Mesodermal cell (in vitro differentiated cells): ENCODE measurements at regions not wholly inside any gene's neighbourhood (a gene's known extent, or its start where the extent isn't known, plus 50 kb on each side); places are given as distances from the start of the nearest gene placed in this dataset.

Source experiments
- H3K27ac ChIP-seq: 2 replicates; pipeline ENCODE4 v1.7.0; 2013; ENCODE audit warnings: mild to moderate bottlenecking, low read depth, low read length, moderate library complexity; ENCODE audit not compliant: severe bottlenecking
- H3K36me3 ChIP-seq: 2 replicates; pipeline ENCODE4 v1.7.1; 2013; ENCODE audit warnings: mild to moderate bottlenecking, low read length, moderate library complexity; ENCODE audit not compliant: control insufficient read depth, insufficient read depth
- H3K4me1 ChIP-seq: one replicate; pipeline ENCODE4 v1.7.1; 2013; ENCODE audit warnings: mild to moderate bottlenecking, low read length; ENCODE audit not compliant: insufficient read depth, control insufficient read depth, poor library complexity, severe bottlenecking
- H3K4me3 ChIP-seq: 2 replicates; pipeline ENCODE4 v1.7.0; 2013; ENCODE audit warnings: low read length, control low read depth, mild to moderate bottlenecking; ENCODE audit not compliant: insufficient read depth, poor library complexity, severe bottlenecking; ENCODE audit errors: extremely low read depth
- H3K9me3 ChIP-seq: 2 replicates; pipeline ENCODE4 v1.7.1; 2013; ENCODE audit warnings: mild to moderate bottlenecking, low read length, moderate library complexity; ENCODE audit not compliant: control insufficient read depth
- WGBS, 2 experiments: methylation state at CpG; one replicate each; pipeline ENCODE4 v1.1.5; 2013; ENCODE audit warnings: missing lambda C conversion rate in 2 of 2; ENCODE audit not compliant: insufficient coverage in 2 of 2; 5-methylcytosine and 5-hydroxymethylcytosine counted together

DNA sequence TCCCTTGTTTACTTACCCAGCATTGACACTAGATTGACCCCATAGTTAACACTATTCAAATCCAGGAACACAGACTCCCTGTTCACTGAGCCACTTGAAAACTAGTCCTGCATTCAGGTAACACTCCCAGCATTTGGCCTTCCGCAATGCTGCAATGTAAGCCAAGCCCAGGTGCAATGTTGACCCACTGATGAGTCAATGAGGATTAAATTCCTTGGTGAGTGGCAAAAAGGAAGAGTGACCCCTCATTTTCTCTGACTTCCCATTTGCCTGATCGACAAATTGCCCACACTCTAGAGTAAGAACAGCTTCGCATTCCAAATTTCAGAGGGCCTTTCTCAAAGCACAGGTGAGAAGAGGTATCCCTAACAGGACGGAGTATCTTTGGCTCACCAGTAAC lies 251.9 kb downstream of the FBXO15 start:
- 33 to 50% methylated on average over 2 of the region's 4 CpGs for WGBS, 2 experiments
- Histone ChIP-seq H3K36me3 (no peaks in the 10 kb centered on the region), H3K27ac (no peak overlapping the region), H3K9me3 (no peaks in the 10 kb centered on the region), H3K4me1 (peaks cover 4% of the 10 kb centered on the region), H3K4me3 (no peak overlapping the region)

DNA sequence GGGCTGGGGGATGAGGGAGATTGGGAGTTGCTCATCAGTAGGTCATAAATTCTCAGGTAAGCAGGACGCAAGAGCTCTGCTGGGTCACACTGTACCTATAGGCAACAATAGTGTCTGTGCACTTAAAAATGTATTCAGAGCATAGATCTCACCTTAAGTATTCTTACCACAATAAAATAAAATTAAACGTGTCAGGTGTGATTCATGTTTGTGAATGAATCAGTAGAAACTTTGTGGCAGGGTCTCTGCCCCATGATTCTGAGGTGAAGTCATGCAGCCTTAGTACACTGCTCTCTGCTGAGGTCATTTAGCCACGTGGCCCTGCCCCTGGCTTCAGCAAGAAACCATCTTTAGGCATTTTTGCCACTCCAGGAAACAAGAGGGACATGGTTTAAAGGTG lies 253.8 kb downstream of the FBXO15 start:
- 88% methylated on average over 3 of the region's 3 CpGs; no CpG with 5 or more reads in 1 of the 2 experiments for WGBS, 2 experiments
- H3K36me3 ChIP-seq, result no peaks in the 10 kb centered on the region
- H3K4me3 ChIP-seq, result no peak overlapping the region
- no peaks in the 10 kb centered on the region for H3K9me3 ChIP-seq
- no peak overlapping the region for H3K27ac ChIP-seq
- H3K4me1 ChIP-seq, result peaks cover 4% of the 10 kb centered on the region

DNA sequence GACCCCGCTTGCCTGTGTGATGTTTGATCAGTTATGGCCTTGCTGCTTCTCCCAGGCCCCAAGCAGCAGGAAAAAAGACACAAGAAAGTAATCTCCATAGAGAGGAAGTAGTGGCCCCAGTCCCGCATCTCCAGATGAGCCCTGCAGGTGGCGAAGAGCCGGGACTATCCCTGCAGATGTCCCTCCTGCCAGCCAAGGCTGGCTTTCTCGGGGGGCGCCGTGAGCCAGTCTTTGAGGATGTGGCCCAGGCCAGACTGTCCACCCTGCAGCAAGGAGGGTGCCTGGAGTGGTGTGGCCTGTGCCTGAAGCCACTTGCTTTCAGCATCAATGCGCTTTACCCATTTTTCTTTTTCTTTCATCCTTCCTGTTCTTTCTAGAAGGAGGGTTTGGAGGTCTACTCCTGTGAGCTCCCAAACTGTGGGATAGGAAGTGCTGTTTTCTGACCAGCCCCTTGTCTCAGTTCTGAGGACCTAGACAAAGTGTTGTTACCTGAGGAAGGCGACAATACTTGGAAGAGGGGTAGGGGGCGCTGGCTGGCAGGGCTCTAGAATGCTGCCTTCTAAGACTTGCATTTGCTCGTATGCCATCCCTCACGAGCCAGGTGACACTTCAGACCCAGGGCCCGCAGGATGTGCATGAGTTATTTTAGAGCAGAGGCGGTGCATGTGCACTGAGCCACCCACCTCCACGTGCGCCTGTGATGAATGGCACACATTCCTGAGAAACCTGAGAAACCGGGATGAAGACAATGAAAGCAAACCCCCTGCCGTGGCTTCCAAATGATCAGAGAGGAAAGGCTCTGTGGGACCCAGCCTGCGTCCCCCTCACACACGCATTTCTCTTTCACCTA lies 255.8 kb downstream of the FBXO15 start:
- WGBS, 2 experiments, result 48 to 53% methylated on average over 15 to 16 of the region's 20 CpGs
- no peak overlapping the region for H3K27ac ChIP-seq
- peaks cover 4% of the 10 kb centered on the region for H3K4me1 ChIP-seq
- no peaks in the 10 kb centered on the region for H3K9me3 ChIP-seq
- H3K4me3 ChIP-seq, result no peak overlapping the region
- H3K36me3 ChIP-seq, result no peaks in the 10 kb centered on the region

DNA sequence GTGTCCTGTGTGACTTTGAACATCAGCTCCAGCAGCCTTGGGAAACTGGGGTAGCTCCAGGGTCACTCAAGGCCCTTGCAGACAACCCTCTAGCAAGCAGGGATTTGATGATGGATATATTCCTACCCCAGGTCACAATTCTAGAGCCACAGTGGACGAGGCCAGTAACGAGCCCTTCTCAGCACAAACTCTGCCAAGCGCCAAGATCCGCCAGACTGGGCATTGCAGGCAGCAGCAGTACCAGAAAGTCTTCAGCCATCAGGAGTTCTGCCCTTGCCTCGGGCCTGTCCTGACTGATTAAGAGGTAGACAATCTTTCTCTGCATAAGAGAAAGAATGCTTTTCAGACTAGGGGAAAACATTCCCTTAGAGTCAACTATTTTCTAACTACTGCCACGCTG lies 259.1 kb downstream of the FBXO15 start:
- H3K9me3 ChIP-seq, result no peaks in the 10 kb centered on the region
- H3K27ac ChIP-seq, result no peak overlapping the region
- H3K4me3 ChIP-seq, result no peak overlapping the region
- 92 to 100% methylated on average over 2 of the region's 6 CpGs for WGBS, 2 experiments
- peaks cover 4% of the 10 kb centered on the region for H3K4me1 ChIP-seq
- no peaks in the 10 kb centered on the region for H3K36me3 ChIP-seq

DNA sequence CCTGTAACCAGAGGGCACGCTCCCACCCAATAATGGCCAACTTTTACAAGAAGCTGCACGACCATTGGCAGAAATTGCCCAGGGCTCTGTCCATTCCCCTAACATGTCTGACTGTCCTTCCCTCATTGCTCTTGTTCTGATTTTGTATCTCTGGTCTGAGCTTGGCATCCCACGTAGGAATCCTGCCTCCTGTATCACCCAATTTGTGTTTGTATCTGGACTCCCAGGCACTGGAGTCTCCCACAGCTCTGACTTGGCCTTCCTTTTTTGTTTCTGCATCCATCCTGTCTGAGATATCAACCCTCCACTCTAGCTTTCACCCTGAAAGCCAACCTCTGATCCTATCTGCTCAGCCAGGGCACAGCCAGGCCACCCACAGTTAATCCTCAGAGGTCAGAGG lies 259.8 kb downstream of the FBXO15 start:
- H3K4me1 ChIP-seq, result peaks cover 4% of the 10 kb centered on the region
- H3K4me3 ChIP-seq, result no peak overlapping the region
- no peaks in the 10 kb centered on the region for H3K36me3 ChIP-seq
- H3K27ac ChIP-seq, result no peak overlapping the region
- WGBS, 2 experiments, result 95 to 96% methylated on average over 3 of the region's 3 CpGs
- no peaks in the 10 kb centered on the region for H3K9me3 ChIP-seq

DNA sequence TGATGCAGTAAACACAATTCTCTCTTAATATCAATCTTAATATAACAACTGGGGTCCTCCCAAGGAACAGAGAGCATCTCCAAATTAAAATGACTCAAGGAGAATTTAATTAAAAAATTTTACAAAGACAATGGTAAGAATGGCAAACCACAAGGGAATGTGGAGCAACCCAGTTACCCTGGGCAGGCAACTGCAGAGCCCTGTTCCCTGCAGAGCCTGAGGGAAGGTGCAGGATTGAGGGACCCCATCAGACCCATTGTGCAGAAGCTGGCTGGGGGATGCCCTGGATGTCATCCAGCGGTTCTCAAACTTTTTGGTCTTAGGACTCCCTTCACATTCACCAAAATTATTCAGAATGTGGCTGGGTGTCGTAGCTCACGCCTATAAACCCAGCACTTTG lies 262.8 kb downstream of the FBXO15 start:
- H3K36me3 ChIP-seq, result no peaks in the 10 kb centered on the region
- no peak overlapping the region for H3K27ac ChIP-seq
- H3K4me1 ChIP-seq, result peaks cover 10% of the 10 kb centered on the region
- WGBS, 2 experiments, result 100% methylated on average over 2 of the region's 3 CpGs; no CpG with 5 or more reads in 1 of the 2 experiments
- H3K4me3 ChIP-seq, result no peak overlapping the region
- H3K9me3 ChIP-seq, result peaks cover 8% of the 10 kb centered on the region

DNA sequence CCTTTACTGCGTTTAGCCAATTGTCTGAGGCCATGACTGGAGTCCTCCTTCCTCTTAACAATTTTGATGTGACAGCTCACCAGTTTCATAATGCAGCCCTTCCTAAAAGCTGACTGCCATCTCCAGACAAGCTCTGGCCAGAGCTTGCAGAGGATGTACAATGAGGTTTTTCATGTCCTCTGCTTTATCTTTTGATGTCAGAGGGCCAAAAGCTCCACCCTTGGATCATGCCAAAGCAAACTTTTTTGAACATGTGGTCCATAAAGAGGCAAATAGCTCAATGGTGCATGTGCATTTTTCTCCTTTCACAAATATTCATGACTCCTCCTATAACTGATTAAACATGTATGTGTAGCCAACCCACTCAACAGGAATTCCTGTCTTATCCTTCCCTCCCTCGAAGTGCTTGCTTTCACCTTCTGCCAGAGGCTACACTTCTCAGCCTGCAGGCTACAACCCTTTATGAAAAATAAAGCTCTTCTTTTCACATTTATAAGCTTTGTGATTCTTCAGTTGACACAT lies 266.2 kb downstream of the FBXO15 start:
- H3K4me3 ChIP-seq, result no peak overlapping the region
- H3K36me3 ChIP-seq, result no peaks in the 10 kb centered on the region
- 75 to 83% methylated on average over 1 to 2 of the region's 2 CpGs for WGBS, 2 experiments
- H3K27ac ChIP-seq, result no peak overlapping the region
- peaks cover 13% of the 10 kb centered on the region for H3K4me1 ChIP-seq
- H3K9me3 ChIP-seq, result peaks cover 8% of the 10 kb centered on the region

DNA sequence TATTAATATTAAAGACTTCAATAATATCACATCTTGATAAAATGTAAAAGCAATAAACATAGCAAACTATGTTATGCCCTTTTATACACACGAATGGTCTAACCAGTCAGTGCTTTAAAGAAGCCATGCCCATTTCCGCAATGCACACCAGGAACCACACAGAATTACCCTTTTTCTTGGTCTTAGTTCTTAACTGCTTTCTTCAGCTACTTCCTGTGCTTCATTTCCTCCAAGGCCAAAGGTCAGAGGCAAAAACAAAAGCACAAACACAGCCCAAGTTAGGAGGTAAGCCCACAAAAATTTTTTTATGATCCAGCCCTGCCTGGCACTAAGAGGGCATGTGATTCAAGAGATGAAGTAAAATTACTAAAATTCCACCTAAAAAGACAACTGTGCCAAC lies 267.2 kb downstream of the FBXO15 start:
- WGBS, 2 experiments, result 86 to 90% methylated on average over 2 of the region's 2 CpGs
- peaks cover 8% of the 10 kb centered on the region for H3K9me3 ChIP-seq
- no peaks in the 10 kb centered on the region for H3K36me3 ChIP-seq
- H3K27ac ChIP-seq, result peak overlapping the region; percentile 34
- peaks cover 13% of the 10 kb centered on the region for H3K4me1 ChIP-seq
- H3K4me3 ChIP-seq, result no peak overlapping the region

DNA sequence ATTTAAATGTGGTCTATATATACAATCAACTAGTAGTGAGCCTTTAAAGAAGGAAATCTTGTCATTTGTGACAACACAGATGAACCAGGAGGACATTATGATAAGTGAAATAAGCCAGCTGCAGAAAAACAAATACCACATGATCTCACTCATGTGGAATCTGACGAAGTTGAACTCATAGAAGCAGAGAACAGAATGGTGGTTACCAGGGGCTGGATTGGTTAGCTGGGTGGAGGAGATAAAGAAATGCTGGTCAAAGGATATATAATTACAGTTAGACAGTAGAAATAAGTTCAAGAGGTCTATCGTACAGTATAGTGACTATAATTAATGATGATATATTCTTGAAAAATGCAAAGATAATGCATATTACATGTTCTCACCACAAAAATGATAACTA lies 267.9 kb downstream of the FBXO15 start:
- Histone ChIP-seq H3K9me3 (peaks cover 8% of the 10 kb centered on the region), H3K27ac (peak overlapping the region; percentile 72), H3K4me3 (no peak overlapping the region), H3K4me1 (peaks cover 13% of the 10 kb centered on the region), H3K36me3 (no peaks in the 10 kb centered on the region)
- no CpG with 5 or more reads among the region's 2 CpGs for WGBS, 2 experiments

DNA sequence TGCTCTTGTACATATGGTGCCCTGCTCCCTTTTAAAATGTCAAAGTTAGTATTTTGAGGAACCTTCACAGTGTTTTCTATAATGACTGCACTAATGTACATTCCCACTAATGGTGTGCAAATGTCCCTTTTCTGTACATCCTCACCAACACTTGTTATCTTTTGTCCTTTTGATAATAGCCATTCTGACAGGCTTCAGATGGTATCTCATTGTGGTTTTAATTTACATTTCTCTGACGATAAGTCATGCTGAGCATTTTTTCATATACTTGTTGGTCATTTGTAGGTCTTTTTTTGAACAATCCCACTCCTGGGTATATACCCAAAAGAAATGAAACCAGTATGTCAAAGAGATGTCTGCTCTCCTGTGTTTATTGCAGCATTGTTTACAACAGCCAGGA lies 268.3 kb downstream of the FBXO15 start:
- Histone ChIP-seq H3K9me3 (peaks cover 8% of the 10 kb centered on the region), H3K4me1 (peaks cover 13% of the 10 kb centered on the region), H3K27ac (peak overlapping the region; percentile 72), H3K36me3 (no peaks in the 10 kb centered on the region), H3K4me3 (no peak overlapping the region)
- no CpG with 5 or more reads among the region's 1 CpG for WGBS, 2 experiments

DNA sequence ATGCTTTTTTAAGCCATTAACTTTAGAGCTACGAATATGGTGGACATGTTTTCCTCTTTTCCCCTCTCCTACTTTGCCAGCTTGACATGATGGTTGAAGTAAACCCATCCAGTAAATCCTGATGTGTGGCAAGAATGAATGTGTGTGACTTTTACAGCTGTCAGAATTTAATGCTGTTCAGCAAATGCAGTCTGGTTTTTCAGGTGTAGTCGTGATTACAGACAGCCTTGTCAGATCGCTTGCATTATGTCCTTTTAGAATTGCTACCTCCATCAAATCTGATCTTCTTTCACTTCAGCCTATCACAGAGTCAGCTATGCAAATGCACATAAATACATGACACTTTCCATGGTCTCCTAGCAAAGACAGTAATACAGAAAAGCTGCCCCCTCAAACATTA lies 278.5 kb downstream of the FBXO15 start:
- no peak overlapping the region for H3K4me3 ChIP-seq
- no peaks in the 10 kb centered on the region for H3K36me3 ChIP-seq
- H3K9me3 ChIP-seq, result no peaks in the 10 kb centered on the region
- WGBS, 2 experiments, result 81 to 84% methylated on average over 2 of the region's 3 CpGs
- no peak overlapping the region for H3K27ac ChIP-seq
- no peaks in the 10 kb centered on the region for H3K4me1 ChIP-seq
